ENCODE measurements at regions not wholly inside any gene's neighbourhood (a gene's known extent, or its start where the extent isn't known, plus 50 kb on each side); places are given as distances from the start of the nearest gene placed in this dataset.

- no peak for DNase-seq
Observed at GRCh38 chr12:54711669-54712068, 63.5 kb upstream of the DCD start.

GRCh38 chr12:54708826-54709225, 60.7 kb upstream of the DCD start:
- peak; percentile 73 to 86 (median 81) for DNase-seq

- peak; percentile 13 to 71 (median 50) for DNase-seq
Observed at GRCh38 chr12:54704202-54704601, 56.0 kb upstream of the DCD start.

GRCh38 chr12:54701940-54702592, 53.9 kb upstream of the DCD start:
- DNase-seq, result peak; percentile 48 to 83 (median 72)

GRCh38 chr12:54700849-54701248, 52.7 kb upstream of the DCD start:
- DNase-seq, result no peak

- no peak for DNase-seq
Observed at GRCh38 chr12:54700301-54700700, 52.1 kb upstream of the DCD start.

All from suppressor macrophage (primary cell).